ENCODE measurements at regions not wholly inside any gene's neighbourhood (a gene's known extent, or its start where the extent isn't known, plus 50 kb on each side); places are given as distances from the start of the nearest gene placed in this dataset.

DNA sequence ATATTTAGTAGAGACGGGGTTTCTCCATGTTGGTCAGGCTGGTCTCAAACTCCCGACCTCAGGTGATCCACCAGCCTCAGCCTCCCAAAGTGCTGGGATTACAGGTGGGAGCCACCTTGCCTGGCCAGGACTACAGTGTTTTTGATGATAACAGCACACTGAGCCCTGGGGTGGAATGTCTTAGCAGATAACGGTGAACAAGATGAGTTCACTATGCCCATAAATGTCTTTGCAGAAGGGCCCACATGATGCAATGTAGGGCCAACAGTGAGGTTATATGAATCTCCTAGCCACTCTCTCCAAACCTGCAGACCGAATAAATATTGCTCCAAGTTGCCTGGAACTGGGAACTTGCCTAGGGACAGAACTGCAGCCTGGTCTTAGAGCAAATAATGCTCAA lies 235.1 kb downstream of the COG6 start:
- Histone ChIP-seq H3K9me1 (ENCODE audit: control insufficient read depth, extremely low read depth, insufficient read depth, low read length) (no peaks in the 10 kb centered on the region), H3K9me3 (ENCODE audit: control insufficient read depth, low read depth, low read length) (no peaks in the 10 kb centered on the region), H2AFZ (ENCODE audit: control insufficient read depth, low read length) (no peak overlapping the region), H3K9ac (ENCODE audit: control insufficient read depth, extremely low read depth, insufficient read depth, low read length) (no peak overlapping the region), H3K4me3 (ENCODE audit: control insufficient read depth in 2 of 3, extremely low read depth in 1 of 3, insufficient read depth in 2 of 3, low read depth in 1 of 3, low read length in 3 of 3) (no peak overlapping the region), H3K4me2 (ENCODE audit: control insufficient read depth, extremely low read depth, insufficient read depth, low read depth, low read length) (no peak overlapping the region), H4K20me1 (ENCODE audit: control insufficient read depth, extremely low read depth, insufficient read depth, low read length) (no peaks in the 10 kb centered on the region), H3K79me2 (ENCODE audit: control insufficient read depth, insufficient read depth, low read length) (no peaks in the 10 kb centered on the region), H3K27ac (ENCODE audit: control insufficient read depth, insufficient read depth, low read length) (no peak overlapping the region), H3K4me1 (ENCODE audit: control insufficient read depth, extremely low read depth, insufficient read depth, low read length) (peaks cover 4% of the 10 kb centered on the region), H3K36me3 (ENCODE audit: control insufficient read depth in 2 of 2, extremely low read depth in 1 of 2, insufficient read depth in 2 of 2, low read length in 2 of 2) (no peaks in the 10 kb centered on the region), H3K27me3 (ENCODE audit: control insufficient read depth, extremely low read depth, insufficient read depth, low read length) (no peaks in the 10 kb centered on the region)
- DNase-seq (ENCODE audit: low read depth, low spot score) (no peak), FAIRE-seq (no peak)
- dilution Hi-C loops (cut with MboI; ENCODE audit: extremely low pct_ligation_motif_present, low sequenced_read_pairs), result no loop called here
- TF ChIP-seq EZH2 (IDR thresholded peaks at IDR 0.05; ENCODE audit: low read length), result no peak
- TF ChIP-seq, protein P1, sequence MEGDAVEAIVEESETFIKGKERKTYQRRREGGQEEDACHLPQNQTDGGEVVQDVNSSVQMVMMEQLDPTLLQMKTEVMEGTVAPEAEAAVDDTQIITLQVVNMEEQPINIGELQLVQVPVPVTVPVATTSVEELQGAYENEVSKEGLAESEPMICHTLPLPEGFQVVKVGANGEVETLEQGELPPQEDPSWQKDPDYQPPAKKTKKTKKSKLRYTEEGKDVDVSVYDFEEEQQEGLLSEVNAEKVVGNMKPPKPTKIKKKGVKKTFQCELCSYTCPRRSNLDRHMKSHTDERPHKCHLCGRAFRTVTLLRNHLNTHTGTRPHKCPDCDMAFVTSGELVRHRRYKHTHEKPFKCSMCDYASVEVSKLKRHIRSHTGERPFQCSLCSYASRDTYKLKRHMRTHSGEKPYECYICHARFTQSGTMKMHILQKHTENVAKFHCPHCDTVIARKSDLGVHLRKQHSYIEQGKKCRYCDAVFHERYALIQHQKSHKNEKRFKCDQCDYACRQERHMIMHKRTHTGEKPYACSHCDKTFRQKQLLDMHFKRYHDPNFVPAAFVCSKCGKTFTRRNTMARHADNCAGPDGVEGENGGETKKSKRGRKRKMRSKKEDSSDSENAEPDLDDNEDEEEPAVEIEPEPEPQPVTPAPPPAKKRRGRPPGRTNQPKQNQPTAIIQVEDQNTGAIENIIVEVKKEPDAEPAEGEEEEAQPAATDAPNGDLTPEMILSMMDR (optimal IDR thresholded peaks at IDR 0.05 in 1 of 3, IDR thresholded peaks at IDR 0.05 in 1 of 3, conservative IDR thresholded peaks at IDR 0.05 in 1 of 3; ENCODE audit: extremely low read depth in 1 of 3, insufficient read depth in 2 of 3, low read length in 3 of 3), result no peak

DNA sequence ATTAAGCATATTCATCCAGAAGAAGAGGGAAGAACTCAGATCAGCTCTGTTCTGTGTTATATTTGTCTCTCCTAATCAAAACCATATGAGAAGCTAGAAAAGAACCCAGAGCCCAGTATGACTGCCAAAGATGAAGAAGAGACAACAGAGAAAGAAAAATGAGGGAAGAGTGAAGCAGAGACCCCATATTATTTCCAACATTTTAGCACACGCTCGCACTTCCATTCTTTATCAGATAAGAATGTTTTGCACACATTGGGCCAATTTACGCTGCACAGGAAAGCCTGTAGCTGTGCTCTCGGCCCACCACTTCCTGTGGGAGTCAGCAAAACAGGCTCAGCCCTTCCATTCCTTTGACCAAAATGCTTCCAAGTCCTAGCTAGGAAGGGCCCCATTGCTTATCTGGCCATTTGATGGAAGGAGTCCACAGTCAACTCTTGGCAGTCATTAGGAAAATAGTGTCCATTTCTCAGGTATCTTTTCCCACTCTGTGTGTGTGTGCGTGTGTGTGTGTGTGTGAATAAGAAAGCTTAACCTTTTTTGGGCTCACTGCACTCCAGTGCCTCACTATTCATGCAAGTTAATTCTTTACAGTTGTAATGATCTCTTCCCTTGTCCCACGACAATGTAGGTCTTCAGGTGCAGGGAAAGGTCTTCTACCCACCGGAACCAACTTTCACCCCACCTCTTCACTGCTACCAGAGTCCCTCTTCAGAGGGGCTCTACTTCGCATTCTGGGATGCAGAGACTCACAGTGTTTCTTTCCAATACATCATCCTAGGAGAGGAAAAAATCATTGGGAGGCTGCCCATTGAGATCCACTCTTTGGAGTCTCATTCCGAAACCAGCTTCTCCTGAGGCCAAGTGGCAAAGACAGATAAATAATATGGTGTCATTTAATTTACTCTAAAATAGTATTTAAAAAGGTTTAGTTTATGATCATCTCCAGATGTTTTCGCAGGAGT lies 237.5 kb downstream of the COG6 start:
- Histone ChIP-seq H3K27me3 (ENCODE audit: control insufficient read depth, extremely low read depth, insufficient read depth, low read length) (no peaks in the 10 kb centered on the region), H3K4me1 (ENCODE audit: control insufficient read depth, extremely low read depth, insufficient read depth, low read length) (peaks cover 4% of the 10 kb centered on the region), H3K4me2 (ENCODE audit: control insufficient read depth, extremely low read depth, insufficient read depth, low read depth, low read length) (no peak overlapping the region), H3K36me3 (ENCODE audit: control insufficient read depth in 2 of 2, extremely low read depth in 1 of 2, insufficient read depth in 2 of 2, low read length in 2 of 2) (no peaks in the 10 kb centered on the region), H3K27ac (ENCODE audit: control insufficient read depth, insufficient read depth, low read length) (no peak overlapping the region), H4K20me1 (ENCODE audit: control insufficient read depth, extremely low read depth, insufficient read depth, low read length) (no peaks in the 10 kb centered on the region), H3K79me2 (ENCODE audit: control insufficient read depth, insufficient read depth, low read length) (no peaks in the 10 kb centered on the region), H2AFZ (ENCODE audit: control insufficient read depth, low read length) (no peak overlapping the region), H3K4me3 (ENCODE audit: control insufficient read depth in 2 of 3, extremely low read depth in 1 of 3, insufficient read depth in 2 of 3, low read depth in 1 of 3, low read length in 3 of 3) (no peak overlapping the region), H3K9me1 (ENCODE audit: control insufficient read depth, extremely low read depth, insufficient read depth, low read length) (no peaks in the 10 kb centered on the region), H3K9ac (ENCODE audit: control insufficient read depth, extremely low read depth, insufficient read depth, low read length) (no peak overlapping the region), H3K9me3 (ENCODE audit: control insufficient read depth, low read depth, low read length) (no peaks in the 10 kb centered on the region)
- DNase-seq (ENCODE audit: low read depth, low spot score) (no peak), FAIRE-seq (no peak)
- dilution Hi-C loops (cut with MboI; ENCODE audit: extremely low pct_ligation_motif_present, low sequenced_read_pairs), result no loop called here
- TF ChIP-seq, protein P1 (optimal IDR thresholded peaks at IDR 0.05 in 1 of 3, IDR thresholded peaks at IDR 0.05 in 1 of 3, conservative IDR thresholded peaks at IDR 0.05 in 1 of 3; ENCODE audit: extremely low read depth in 1 of 3, insufficient read depth in 2 of 3, low read length in 3 of 3), result no peak
- TF ChIP-seq EZH2 (IDR thresholded peaks at IDR 0.05; ENCODE audit: low read length), result no peak

Data from keratinocyte (primary cell).